Stimulated activated CD8-positive, alpha-beta memory T cell treated with anti-CD3 and anti-CD28 coated beads, Interleukin-15, amount 100 ng/mL, for 48 hours (primary cell): ENCODE measurements at regions not wholly inside any gene's neighbourhood (a gene's known extent, or its start where the extent isn't known, plus 50 kb on each side); places are given as distances from the start of the nearest gene placed in this dataset.
A peak's percentile ranks its signal among the peaks of the same experiment; 100 is the strongest.

Experiments used
- DNase-seq, 2 donors: peaks; one replicate each; pipeline ENCODE4 v3.0.0-alpha.2; 2020; ENCODE audit warnings: low read depth in 2 of 2

DNA sequence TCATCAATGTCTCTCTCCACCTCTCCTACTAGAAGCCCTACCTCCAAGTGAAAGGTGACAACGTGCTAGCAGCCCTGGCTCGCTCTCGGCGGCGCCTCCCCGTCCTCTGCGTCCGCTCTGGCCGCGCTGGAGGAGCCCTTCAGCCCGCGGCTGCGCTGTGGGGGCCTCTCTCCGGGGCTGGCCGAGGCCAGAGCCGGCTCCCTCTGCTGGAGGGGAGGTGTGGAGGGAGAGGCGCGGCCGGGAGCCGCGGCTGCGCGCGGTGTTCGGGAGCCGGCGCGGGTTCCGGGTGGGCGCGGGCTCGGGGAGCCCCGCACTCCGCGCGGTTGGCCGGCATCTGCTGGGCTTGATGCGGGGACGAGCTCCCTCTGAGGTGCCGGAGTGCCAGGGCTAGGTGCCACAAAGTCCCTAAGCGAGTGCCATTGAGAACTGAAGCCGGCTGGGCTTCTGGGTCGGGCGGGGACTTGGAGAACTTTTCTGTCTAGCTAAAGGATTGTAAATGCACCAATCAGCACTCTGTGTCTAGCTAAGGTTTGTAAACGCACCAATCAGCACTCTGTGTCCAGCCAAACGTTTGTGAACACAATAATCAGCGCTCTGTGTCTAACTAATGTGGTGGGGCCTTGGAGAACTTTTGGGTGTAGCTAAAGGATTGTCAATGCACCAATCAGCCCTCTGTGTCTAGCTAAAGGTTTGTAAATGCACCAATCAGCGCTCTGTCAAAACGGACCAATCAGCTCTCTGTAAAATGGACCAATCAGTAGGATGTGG lies 84.8 kb upstream of the ARRDC4 start:
- no peak for DNase-seq

DNA sequence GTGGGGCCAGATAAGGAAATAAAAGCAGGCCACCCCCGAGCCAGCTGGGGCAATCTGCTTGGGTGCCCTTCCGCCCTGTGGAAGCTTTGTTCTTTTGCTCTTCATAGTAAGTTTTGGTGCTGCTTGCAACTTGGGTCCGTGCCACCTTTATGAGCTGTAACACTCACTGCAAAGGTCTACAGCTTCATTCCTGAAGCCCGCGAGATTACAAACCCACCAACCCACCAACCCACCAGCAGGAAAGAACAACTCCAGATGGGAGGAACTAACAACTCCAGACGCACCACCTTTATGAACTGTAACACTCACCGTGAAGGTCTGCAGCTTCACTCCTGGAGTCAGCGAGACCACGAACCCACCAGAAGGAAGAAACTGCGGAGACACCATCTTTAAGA lies 84.2 kb upstream of the ARRDC4 start:
- DNase-seq = no peak

DNA sequence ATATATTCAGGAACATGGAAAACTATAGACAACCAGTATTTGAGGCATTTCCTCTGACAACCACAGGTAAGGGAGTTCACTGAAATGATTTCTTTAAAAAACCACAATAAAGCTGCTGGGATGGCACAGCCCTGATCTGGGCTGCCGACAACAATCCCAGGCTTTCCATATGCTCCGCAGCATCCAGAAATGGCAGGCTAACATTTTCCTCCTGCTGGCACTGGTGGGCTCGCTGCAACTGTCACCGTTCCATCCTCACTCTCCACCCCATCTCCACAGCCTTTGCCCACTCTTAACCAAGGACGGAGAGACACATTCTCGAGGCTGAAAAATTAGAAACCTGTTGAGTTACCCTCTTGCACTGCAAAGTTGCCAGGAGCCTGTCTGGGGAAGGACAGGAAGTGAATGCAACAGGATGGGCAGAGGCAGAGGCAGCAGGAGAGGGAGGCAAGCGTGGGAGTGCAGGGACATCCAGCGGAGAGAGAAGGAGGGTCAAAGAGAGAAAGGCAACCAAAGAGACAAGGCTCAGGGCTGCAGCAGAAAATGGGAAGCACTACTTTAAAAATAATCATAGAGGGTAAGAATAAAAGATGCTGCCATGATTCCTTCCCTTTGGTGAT lies 79.0 kb upstream of the ARRDC4 start:
- DNase-seq = no peak

GRCh38 chr15:97884513-97885131 lies 75.9 kb upstream of the ARRDC4 start:
- DNase-seq = no peak

DNA sequence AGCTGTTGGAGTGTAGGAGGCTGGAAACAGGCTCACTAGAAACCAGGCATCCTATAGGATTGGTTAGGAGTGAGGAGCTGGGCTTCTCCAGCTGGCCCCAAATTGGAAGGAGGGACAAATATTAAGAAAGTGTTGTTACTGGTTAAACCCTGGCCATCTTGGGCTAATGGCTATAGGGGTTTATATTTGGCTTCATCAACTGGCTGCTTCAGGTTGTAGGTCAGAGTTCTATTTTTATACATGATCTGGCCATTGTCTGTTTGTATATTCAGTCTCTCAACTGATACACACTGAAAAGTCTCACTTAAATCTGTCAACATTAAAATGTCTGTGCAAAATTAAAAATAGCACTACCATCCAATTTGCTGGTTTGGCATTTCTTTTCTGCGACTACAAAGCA lies 70.2 kb upstream of the ARRDC4 start:
- DNase-seq = no peak

DNA sequence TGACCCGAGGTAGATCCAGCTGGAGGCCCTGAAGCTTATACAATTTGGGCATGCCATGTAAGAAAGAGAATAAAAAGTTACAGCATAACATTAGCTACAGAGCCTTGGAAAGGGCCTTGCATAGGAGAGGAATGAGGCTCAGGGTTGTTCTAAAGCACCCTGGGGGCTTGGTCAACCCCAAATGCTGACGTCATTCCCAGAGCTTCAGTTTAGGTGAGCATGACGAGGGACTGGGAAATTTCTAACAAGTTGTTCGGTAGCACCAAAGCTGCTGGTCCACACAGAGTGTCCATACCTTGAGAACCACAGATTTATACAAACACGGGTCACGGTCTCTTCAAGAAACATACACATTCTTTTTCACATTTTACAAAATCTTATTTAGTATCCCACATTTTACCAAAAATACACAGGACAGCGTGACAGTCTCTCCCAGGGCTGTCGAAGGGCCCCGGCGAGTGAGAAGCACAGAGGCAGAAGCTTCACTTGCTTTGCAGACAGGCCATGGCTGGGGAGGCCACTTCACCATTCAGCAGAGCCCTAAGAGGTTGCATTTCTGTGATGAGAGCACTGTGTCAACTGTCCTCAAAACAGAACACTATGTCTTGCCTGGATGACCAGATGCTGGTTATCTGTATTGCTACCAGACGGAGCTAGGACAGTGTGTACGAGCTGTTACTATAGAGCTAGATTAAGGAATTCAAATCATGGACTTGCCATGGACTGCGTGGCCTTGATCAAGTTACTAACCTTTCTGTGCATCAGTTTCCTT lies 68.2 kb upstream of the ARRDC4 start:
- DNase-seq = no peak

DNA sequence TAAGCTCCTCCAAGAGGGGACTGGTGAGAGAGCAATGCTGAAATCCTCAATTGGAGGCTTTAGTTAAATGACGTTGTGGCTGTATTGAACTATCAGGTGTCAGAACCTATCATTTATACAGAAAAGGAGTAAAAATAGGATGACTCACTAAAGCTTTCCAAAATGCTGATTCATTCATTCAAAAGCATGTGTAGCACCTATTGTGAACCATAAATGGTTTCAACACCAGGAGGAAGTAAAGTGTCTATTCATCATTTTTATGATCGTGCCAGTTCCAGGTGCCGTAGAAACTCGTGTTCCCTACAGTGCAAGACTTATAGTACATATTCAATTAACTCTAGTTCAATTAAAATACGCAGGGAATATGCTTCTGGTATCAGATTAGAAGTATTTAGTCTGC lies 66.5 kb upstream of the ARRDC4 start:
- no peak for DNase-seq

DNA sequence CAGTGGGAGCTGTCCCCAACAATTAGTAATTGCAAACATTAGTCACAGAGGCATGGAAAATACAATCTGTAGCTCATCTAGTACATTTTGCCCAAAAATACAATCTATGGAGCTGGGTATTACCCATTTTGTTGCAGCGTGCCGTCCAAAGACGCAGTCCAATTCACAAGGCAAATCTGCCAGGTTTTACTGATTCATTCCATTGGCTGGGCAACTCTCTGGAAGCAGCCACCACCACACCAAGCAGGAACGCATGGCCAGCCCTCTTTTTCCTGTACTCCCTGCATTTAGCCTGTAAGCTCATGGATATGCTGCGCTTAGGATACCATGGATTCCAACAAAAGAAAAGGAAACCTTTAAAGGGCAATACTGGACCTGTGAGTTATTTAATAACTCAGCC lies 60.5 kb upstream of the ARRDC4 start:
- DNase-seq = no peak

DNA sequence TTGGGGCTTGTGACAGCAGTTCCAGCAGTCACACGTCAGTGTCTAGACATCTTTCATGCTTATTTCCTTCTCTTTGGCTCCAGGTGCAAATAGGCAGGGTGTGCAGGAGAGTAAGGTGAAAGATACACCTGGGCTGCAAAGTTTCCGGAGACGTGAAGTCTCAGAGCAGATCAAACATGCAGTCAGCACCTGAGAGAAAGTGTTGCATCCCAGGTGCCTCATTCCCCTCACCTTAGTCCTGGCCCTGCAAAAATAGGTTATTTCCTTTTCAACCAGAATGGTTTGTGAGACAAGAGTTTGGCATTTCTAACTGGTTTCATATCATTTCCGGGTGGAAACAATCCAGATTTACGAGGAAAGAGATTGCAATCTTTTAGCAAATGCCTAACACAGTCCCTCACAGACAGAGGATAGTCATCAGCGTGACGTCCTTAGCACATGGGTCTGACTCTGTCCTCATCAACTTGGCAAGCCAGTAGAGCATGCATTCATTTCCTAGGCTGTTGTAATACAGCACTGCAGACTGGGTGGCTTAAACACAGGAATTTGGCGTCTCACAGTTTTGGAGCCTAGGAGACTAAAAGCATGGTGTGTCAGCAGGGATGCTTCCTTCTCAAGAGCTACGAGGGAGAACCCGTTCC lies 58.2 kb upstream of the ARRDC4 start:
- DNase-seq = no peak

DNA sequence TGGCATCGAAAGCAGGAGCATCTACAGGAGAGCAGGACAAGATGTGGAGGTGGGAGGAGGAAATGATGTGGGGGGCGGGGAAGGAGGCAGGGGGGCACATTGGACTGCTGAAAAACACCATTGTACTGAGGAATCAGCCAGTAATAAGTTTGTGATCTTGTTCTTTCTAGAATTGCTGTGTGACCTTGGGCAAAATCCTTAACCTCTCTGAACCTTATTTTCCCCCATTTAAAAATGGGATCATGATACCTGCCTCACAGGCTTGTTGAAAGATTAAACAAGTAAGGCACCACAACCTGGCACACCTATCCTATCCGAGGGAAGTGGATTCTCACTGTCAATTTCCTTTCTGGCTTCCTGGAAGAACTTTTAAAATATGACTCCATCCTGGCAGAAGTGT lies 56.9 kb upstream of the ARRDC4 start:
- DNase-seq = no peak

- peak; percentile 6 to 9 for DNase-seq
Measured at GRCh38 chr15:97903971-97904572, 56.4 kb upstream of the ARRDC4 start.

- DNase-seq = peak; percentile 24
Measured at GRCh38 chr15:97909291-97909891, 51.1 kb upstream of the ARRDC4 start.
